Muscle of arm (tissue), 1 donor: ENCODE measurements at regions not wholly inside any gene's neighbourhood (a gene's known extent, or its start where the extent isn't known, plus 50 kb on each side); places are given as distances from the start of the nearest gene placed in this dataset.
"Not testable (repeated sequence)": the region's sequence is repeated elsewhere in the genome, so short reads cannot be mapped to it uniquely, and the experiment has no call there.

ENCODE experiments used
- DNase-seq: peaks from one replicate; pipeline ENCODE4 v3.0.0-alpha.2; 2013

- DNase-seq: no peak
Measured at GRCh38 chr1:21385022-21385421, 54.9 kb upstream of the NBPF3 start.

- DNase-seq: no peak
Measured at GRCh38 chr1:21384620-21385019, 55.3 kb upstream of the NBPF3 start.

GRCh38 chr1:21383785-21384401 is 56.0 kb upstream of the NBPF3 start:
- no peak for DNase-seq

- no peak for DNase-seq
Measured at GRCh38 chr1:21381354-21381753, 58.6 kb upstream of the NBPF3 start.

GRCh38 chr1:21380147-21380546 is 59.8 kb upstream of the NBPF3 start:
- DNase-seq: not testable (repeated sequence)

- DNase-seq: no peak
Measured at GRCh38 chr1:21379571-21379970, 60.4 kb upstream of the NBPF3 start.

- no peak for DNase-seq
Measured at GRCh38 chr1:21378705-21379494, 61.0 kb upstream of the NBPF3 start.

GRCh38 chr1:21372383-21372782 is 67.6 kb upstream of the NBPF3 start:
- no peak for DNase-seq

- DNase-seq: no peak
Measured at GRCh38 chr1:21369905-21370304, 70.0 kb upstream of the NBPF3 start.

- DNase-seq: peak; percentile 75
Measured at GRCh38 chr1:21368515-21369289, 71.2 kb upstream of the NBPF3 start.

GRCh38 chr1:21367973-21368514 is 71.9 kb upstream of the NBPF3 start:
- DNase-seq: not testable (repeated sequence)

- no peak for DNase-seq
Measured at GRCh38 chr1:21366288-21366687, 73.6 kb upstream of the NBPF3 start.

GRCh38 chr1:21365036-21365435 is 74.8 kb upstream of the ECE1 start:
- no peak for DNase-seq

- DNase-seq: no peak
Measured at GRCh38 chr1:21362096-21362495, 71.8 kb upstream of the ECE1 start.

- no peak for DNase-seq
Measured at GRCh38 chr1:21361506-21361905, 71.2 kb upstream of the ECE1 start.

- DNase-seq: no peak
Measured at GRCh38 chr1:21357161-21357560, 66.9 kb upstream of the ECE1 start.

- DNase-seq: no peak
Measured at GRCh38 chr1:21355956-21356355, 65.7 kb upstream of the ECE1 start.

- no peak for DNase-seq
Measured at GRCh38 chr1:21352586-21352985, 62.3 kb upstream of the ECE1 start.

GRCh38 chr1:21351901-21352300 is 61.6 kb upstream of the ECE1 start:
- no peak for DNase-seq

GRCh38 chr1:21350202-21350885 is 60.1 kb upstream of the ECE1 start:
- DNase-seq: no peak

GRCh38 chr1:21349693-21350092 is 59.4 kb upstream of the ECE1 start:
- DNase-seq: no peak

GRCh38 chr1:21347072-21347581 is 56.9 kb upstream of the ECE1 start:
- no peak for DNase-seq
